DOHH2 (cell line): ENCODE measurements at regions not wholly inside any gene's neighbourhood (a gene's known extent, or its start where the extent isn't known, plus 50 kb on each side); places are given as distances from the start of the nearest gene placed in this dataset.

Source experiments
- H3F3A ChIP-seq: fragments of 200-600 bp; sonication (generic), shearing (Covaris generic); 2 replicates; pipeline ENCODE4 v1.6.0; 2016; ENCODE audit warnings: antibody characterized with exemption, mild to moderate bottlenecking; ENCODE audit not compliant: control insufficient read depth, insufficient read depth
- H3K27ac ChIP-seq: fragments of 200-600 bp; sonication (generic); 2 replicates; pipeline ENCODE4 v1.5.1; 2014; ENCODE audit warnings: low read depth, mild to moderate bottlenecking, low read length, moderate library complexity
- H3K27me3 ChIP-seq: fragments of 200-600 bp; sonication (generic); 2 replicates; pipeline ENCODE4 v1.6.1; 2014; ENCODE audit warnings: mild to moderate bottlenecking, low read length, mixed read lengths; ENCODE audit not compliant: control insufficient read depth
- H3K36me3 ChIP-seq: fragments of 200-600 bp; sonication (generic); 2 replicates; pipeline ENCODE4 v1.6.1; 2014; ENCODE audit warnings: mild to moderate bottlenecking, low read length, moderate library complexity, mixed read lengths; ENCODE audit not compliant: control insufficient read depth
- H3K4me1 ChIP-seq: fragments of 200-600 bp; sonication (generic); 2 replicates; pipeline ENCODE4 v1.6.1; 2014; ENCODE audit warnings: mild to moderate bottlenecking, low read length, mixed read lengths; ENCODE audit not compliant: control insufficient read depth
- H3K4me2 ChIP-seq: fragments of 200-600 bp; sonication (generic); 2 replicates; pipeline ENCODE4 v1.6.0; 2014; ENCODE audit warnings: mild to moderate bottlenecking, low read length, moderate library complexity
- H3K4me3 ChIP-seq: fragments of 200-600 bp; sonication (generic); 2 replicates; pipeline ENCODE4 v1.5.1; 2014; ENCODE audit warnings: mild to moderate bottlenecking, low read length, mixed read lengths
- H3K79me2 ChIP-seq: fragments of 200-600 bp; sonication (generic); 2 replicates; pipeline ENCODE4 v1.6.1; 2014; ENCODE audit warnings: mild to moderate bottlenecking, low read length, mixed read lengths; ENCODE audit not compliant: control insufficient read depth
- H3K9me2 ChIP-seq: fragments of 200-600 bp; sonication (generic); replicated peaks from 2 replicates; pipeline ENCODE4 v1.6.1; 2014; ENCODE audit warnings: mild to moderate bottlenecking, low read length, mixed read lengths; ENCODE audit not compliant: control insufficient read depth
- H3K9me3 ChIP-seq: fragments of 200-600 bp; sonication (generic); 2 replicates; pipeline ENCODE4 v1.6.1; 2014; ENCODE audit warnings: antibody characterized with exemption, low read length, mixed read lengths; ENCODE audit not compliant: control insufficient read depth, insufficient read depth
- H4K20me1 ChIP-seq: fragments of 200-600 bp; sonication (generic); 2 replicates; pipeline ENCODE4 v1.6.0; 2014; ENCODE audit warnings: low read depth, mild to moderate bottlenecking, antibody characterized with exemption, low read length, moderate library complexity; ENCODE audit not compliant: control insufficient read depth, insufficient read depth
- CTCF ChIP-seq: fragments of 200-600 bp; sonication (generic); IDR thresholded peaks from one replicate; pipeline ENCODE4 v1.5.1; 2014; ENCODE audit warnings: antibody characterized with exemption, mild to moderate bottlenecking, low read depth, low read length; ENCODE audit not compliant: poor library complexity, severe bottlenecking
- EZH2phosphoT487 ChIP-seq: fragments of 200-600 bp; sonication (generic); IDR thresholded peaks from 2 replicates; pipeline ENCODE4 v1.6.1; 2017; ENCODE audit warnings: borderline replicate concordance, mild to moderate bottlenecking, antibody characterized with exemption, low read length, moderate library complexity, mixed read lengths

DNA sequence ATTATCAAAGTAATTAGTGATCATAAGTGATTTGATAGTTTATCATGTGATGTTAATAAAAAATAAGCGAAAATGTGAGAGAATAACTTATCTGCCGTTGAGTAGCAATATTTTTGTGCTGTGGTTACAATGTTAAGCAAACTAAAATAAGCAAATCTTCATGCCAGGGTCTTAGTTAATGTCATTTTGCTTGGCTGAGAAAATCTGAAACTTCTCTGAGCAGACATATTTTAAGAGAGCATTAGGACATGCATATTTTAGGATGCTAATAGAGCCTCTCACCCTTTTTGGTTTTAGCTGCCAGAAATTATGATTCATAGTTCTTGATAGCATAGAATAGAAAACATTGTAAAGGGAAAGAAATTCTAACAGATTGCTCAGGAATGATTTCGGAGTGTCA lies 233.5 kb upstream of the ZEB2 start:
- H3K27ac ChIP-seq: no peak overlapping the region
- no peaks in the 10 kb centered on the region for H3K36me3 ChIP-seq
- 0 out of 2 replicates have a peak, but pooled peaks cover 2% of the 10 kb centered on the region for H3F3A ChIP-seq
- H3K9me2 ChIP-seq: no peaks in the 10 kb centered on the region
- TF ChIP-seq EZH2phosphoT487 (no peak), CTCF (no peak)
- no peak overlapping the region for H3K4me2 ChIP-seq
- H3K79me2 ChIP-seq: no peaks in the 10 kb centered on the region
- no peak overlapping the region for H3K4me3 ChIP-seq
- no peaks in the 10 kb centered on the region for H3K4me1 ChIP-seq
- no peaks in the 10 kb centered on the region for H3K27me3 ChIP-seq
- no peaks in the 10 kb centered on the region for H4K20me1 ChIP-seq
- H3K9me3 ChIP-seq: peaks cover 10% of the 10 kb centered on the region; the same call in 1 of the 2 replicates

- no peaks in the 10 kb centered on the region for H3K27me3 ChIP-seq
- no peaks in the 10 kb centered on the region for H3K9me2 ChIP-seq
- no peaks in the 10 kb centered on the region for H3K36me3 ChIP-seq
- no peak overlapping the region for H3K27ac ChIP-seq
- H3K4me3 ChIP-seq: no peak overlapping the region
- no peaks in the 10 kb centered on the region for H3K4me1 ChIP-seq
- peaks cover 26% of the 10 kb centered on the region for H3K9me3 ChIP-seq
- H4K20me1 ChIP-seq: no peaks in the 10 kb centered on the region
- H3K4me2 ChIP-seq: no peak overlapping the region
- H3F3A ChIP-seq: 0 out of 2 replicates have a peak, but pooled peaks cover 2% of the 10 kb centered on the region
- no peak for TF ChIP-seq EZH2phosphoT487
- no peak for TF ChIP-seq CTCF
- H3K79me2 ChIP-seq: no peaks in the 10 kb centered on the region
Measured at GRCh38 chr2:144751142-144751905, 231.4 kb upstream of the ZEB2 start.

DNA sequence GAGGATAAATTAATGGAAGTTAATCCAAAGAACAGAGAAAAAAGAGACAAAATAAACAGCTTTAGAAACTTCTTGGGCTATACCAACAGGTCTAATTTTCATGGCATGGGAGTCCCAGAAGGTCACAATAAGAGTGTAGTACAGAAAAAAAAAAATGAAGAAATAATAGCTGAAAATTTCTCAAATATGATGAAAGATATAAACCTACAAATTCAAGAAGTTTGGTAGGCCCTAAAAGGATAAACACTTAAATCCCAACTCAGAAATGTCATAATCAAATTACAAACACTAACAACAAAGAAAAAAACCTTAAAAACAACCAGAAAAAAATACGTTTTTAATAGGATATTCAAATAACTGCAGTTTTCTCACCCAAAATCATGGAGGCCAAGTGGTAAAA lies 229.3 kb upstream of the ZEB2 start:
- Histone ChIP-seq H3K79me2 (no peaks in the 10 kb centered on the region), H3K4me2 (no peak overlapping the region), H3K4me1 (no peaks in the 10 kb centered on the region), H3F3A (0 out of 2 replicates have a peak, but pooled peaks cover 2% of the 10 kb centered on the region), H3K4me3 (no peak overlapping the region), H3K36me3 (no peaks in the 10 kb centered on the region), H3K9me2 (no peaks in the 10 kb centered on the region), H4K20me1 (no peaks in the 10 kb centered on the region), H3K27ac (no peak overlapping the region), H3K27me3 (no peaks in the 10 kb centered on the region), H3K9me3 (peaks cover 26% of the 10 kb centered on the region)
- no peak for TF ChIP-seq CTCF
- TF ChIP-seq EZH2phosphoT487: no peak
